ENCODE measurements at regions not wholly inside any gene's neighbourhood (a gene's known extent, or its start where the extent isn't known, plus 50 kb on each side); places are given as distances from the start of the nearest gene placed in this dataset.

DNA sequence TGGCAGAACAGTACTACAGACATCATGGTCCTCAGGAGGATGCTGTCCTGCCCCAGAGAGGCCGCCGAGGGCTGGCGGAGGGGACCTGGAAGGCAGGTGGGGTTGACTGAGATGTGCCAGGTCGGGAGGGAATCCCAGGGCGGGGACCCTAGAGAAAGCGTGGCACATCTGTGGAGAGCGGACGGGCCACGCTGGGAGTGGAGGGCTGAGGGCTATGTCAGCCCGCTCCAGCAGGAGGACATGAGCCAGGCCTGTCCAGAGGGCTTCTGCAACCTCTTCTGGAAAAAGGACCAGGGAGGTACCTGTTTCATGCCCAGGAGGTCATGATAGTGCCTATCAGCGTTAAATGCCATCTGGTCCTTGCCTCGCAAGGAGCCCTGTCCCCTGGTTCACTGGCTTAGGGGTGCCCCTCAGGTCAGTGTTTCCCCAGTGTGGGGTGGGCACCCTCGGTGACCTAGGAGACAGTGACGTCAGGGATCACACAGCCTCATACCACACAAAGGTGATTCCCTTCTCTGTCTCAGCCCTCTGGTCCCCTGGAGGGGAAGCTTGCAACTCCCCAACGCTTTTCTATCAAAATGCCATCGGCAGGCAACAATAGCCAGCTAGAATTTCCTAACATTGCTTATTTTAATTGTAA is 103.6 kb upstream of the IER5L start:
- no peak for DNase-seq

DNA sequence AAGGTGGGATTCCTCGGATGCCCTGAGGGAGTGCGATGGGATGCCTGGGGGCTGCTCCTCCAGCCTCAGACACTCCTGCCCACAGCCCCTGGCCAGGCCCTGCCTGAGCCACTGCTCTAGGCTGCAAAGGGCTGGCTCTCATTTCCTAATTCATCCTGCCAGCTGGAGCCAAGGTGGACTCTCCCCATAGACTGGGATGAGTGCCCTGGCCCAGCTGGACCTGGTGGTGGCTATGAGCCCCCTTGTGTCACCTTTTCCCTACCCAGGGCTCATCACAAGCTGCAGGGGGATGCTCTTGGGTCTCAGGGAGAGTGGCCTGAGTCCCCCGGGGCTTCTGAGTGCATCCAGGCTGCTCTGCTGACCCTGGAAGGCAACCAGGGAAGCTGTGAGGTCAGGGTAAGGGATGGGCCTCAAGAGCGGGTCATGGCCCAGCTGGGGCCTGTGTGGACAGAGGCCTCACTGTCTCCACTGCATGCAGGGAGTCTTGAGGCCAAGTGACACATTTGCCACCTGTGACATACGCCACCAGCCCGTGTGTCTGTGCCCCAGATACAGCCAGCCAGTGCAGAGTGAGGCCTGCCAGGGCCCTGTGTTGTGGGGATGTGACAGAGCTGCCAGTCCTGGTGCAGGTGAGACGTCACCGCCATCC is 102.7 kb upstream of the IER5L start:
- no peak for DNase-seq

DNA sequence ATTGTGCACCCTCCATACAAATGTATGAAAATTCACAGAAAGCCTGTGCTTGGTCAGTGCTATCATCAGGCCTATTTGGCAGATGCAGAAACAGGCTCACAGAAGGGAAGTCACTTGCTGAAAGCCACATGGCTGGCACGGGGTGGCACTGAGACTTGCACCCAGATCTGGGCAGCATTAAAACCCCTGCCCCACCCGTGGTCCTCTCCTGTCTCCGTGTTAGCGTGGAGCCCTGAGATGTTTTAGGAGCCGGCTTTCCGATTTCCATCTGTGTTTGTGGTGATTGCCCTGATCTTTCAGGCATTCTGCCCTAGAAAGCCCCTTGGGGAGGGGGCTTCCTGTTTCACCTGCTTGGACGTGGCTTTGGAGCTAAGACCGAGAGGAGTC is 102.2 kb upstream of the IER5L start:
- DNase-seq: no peak

DNA sequence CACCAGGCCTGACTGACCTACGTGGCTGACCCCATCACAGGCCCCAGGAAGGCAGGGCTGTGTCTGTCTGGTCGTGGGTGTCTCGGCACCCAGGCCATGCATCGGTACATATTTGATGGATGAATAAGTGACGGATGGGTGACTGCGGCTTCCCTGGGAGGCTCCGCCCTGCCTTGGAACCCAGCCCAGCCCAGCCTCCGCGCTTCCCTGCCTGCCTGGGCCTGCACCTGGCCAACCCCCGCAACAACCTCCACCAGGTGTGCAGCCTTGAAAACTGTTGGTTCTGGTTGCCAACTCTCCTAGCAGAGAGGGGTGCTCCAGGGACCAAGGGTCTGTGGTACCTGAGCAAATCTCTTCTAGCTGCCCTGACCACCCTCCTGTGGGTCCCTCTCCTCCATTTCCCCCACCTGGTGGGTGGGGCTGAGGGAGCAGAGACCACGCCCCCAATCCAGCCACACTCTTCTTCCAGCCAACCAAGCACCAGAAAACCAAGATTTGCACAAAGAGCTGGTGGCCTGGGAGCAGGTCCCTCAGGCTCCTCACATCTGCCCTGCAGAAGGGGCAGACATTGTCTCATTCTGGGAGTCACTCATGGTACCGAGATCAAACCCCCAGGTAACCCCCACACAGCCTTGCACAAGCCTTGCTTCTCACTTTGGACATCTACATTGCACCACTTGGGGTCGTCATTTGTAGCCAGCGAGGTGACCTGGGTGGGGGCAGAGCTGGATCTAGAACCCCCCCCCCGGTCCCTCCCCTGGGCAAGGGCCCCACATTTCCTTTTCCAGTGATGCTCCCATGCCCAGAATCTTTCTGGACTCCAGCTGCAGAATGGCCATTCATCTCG is 100.6 kb upstream of the IER5L start:
- no peak for DNase-seq

DNA sequence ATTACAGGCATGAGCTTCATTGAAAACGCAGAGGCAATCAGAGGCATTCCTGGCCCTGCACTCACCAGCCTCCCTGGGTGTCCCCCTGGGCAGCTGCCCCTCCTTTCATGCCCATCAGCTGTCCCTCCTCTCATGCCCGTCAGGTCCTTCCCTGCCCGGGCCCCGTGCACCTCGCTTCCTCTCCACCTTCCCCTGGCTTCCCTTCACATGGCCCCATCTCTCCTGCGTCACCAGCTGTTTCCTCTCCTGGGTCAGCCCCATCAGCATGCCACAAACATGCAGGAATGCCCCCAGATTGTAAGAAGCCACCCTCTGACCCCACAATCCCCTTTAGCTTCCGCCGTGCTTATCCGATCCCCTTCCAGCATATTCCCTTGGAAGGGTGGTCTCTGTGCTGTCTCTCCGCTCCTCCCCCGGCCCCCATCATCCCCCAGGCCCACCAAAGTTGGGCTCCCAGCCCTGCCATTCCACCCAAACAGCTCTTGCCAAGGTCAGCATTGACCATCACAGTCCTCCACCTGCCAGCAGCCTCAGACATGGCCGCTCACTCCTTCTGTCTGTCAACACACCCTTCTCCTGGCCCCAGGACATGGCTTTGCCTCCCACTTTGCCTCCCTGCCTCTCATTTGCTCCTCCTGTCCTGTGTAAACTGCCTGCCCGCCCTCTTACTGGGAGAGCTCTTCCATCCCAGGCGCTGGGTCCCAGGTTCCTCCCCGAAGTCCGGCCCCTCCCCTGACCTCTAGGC is 98.6 kb upstream of the IER5L start:
- DNase-seq: peak; percentile 23

DNA sequence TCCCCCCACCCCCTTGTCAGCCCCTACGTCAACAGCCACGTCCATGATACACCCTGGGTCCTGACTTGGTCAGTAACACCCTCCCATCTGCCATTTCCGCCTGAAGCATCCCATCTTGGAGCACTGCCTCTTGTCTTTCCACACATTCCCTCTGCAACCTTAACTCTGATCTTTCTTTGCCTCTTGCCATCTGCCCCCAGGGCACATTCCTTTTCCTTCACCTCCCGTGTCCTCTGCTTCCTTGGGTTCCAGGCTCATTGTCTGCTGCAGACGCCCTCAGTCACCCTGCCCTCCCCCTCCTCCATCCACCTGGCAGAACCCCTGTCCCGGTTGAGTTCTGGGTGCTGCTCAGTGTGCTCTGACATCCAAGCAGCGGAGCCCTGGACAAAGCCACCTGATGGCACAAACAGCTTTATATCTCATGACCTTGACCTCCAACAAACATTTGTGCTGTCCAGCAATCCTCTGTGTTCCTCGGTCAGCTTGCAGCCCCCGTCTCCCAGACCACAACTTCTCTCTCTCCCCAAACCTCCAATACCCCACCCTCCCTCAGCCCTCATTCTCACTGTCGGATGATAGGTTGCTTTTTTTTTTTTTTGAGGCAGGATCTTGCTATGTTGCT is 97.7 kb upstream of the IER5L start:
- no peak for DNase-seq

DNA sequence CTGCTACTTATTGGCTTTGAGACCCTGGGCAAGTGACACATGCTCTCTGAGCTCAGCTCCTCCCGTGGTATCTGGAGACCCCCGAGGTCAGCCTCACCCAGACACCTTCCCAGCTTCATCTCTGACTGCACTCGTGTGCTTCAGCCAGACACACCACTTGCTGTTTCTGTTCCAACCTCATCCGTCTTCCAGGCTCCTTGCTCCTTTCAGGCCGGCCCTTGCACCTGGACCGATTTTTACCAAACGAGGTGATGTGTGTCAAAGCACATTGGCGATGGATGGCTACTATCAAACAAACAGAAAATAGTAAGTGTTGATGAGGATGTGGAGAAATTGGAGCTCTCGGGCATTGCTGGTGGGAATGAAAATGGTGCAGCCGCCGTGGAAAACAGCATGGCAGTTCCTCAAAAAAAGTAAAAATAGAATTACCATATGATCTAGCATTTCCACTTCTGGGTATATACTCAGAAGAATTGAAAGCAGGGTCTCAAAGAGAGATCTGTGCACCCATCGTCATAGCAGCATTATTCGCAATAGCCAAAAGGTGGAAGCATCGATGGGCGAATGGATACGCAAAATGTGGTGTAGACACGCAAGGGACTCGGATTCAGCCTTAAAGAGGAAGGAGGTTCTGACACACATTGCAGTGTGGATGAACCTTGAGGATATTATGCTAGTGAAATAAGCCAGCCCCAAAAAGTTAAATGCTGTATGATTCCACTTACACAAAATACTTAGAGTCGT is 96.1 kb upstream of the IER5L start:
- no peak for DNase-seq

DNA sequence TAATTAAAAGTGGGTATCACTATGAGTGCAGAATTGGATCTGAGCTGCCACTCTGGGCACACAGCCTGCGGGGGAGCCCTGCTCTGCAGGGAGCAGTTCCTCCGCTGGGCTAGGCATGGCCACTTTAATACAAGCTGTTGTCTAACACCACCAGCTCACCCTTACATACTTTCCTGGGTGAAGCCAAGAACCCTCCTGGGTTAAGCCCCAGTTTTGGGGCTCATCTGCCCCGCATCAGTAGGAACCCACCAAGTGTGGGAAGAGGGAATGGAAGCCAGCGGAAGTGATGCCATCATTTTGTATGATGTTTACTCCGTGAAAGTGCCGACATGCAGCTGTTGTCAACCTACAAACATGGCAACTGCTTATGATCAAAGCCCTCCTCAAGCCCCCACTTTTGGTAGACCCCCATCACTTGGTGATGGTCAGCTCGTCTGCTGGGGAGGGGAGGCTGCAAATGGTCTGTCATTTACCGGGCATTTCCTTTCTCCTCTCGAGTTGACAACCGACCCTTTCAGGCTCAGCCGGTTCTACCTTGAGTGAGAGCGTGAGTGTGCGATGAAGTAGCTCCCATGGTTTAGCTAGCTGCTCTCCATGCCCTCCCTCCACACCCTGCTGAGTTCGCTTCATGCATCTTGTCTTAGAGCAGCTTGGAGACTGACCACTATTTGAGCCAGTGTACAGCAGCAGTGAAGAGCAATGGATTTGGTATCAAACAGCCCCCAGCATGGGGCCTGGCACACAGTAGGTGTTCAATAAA is 95.3 kb upstream of the IER5L start:
- no peak for DNase-seq

DNA sequence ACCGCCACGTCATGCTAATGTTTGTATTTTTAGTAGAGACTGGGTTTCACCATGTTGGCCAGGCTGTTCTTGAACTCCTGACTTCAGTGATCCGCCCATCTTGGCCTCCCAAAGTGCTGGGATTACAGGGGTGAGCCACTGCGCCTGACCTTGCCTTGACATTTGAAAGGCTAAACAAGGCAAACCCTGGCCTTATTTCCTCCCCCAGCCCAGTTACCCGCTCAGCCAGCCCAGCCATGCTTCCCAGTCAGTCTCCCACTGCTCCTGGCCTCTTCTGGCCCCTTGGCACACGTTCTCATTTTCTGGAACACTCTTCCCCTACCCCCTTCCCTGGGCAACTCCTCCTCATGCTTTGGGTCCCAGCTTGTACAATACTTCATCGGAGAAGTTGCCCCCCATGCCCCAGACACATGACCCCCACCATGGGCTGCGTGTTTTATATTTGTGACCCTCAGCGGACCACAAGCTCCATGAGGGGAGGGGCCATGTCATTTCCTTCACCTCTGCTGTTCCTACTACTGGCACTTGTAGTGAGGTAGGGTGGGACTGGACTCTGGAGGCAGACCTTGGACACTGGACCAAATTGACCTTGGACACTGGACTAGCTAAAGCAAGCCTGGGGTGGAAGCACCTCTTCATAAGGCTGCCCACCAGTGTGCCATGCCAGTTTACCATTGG is 94.4 kb upstream of the IER5L start:
- DNase-seq: no peak

DNA sequence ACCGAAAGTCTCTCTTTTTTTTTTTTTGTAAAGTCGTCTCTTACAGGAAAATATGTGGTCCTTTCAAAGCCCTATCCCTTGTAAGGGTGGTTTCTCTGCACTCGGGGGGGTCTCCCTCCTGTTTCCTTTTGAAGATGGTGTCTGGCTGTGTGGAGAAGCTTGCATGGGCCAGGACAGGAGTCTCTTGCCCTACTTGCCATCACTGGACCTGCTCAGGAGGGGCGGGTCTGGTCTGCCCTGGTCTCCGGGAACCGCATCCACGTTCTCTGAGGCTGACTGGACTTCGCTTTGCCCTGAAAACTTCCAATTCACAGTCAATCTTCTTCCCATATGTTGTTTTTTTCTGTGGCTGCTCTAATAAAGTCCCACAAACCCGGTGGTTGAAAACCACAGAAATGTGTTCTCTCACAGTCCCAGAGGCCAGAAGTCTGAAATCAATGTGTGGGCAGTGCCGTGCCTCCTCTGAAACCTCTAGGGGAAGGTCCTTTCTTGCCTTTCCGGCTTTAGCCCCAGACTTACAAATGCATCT is 92.9 kb upstream of the IER5L start:
- no peak for DNase-seq

DNA sequence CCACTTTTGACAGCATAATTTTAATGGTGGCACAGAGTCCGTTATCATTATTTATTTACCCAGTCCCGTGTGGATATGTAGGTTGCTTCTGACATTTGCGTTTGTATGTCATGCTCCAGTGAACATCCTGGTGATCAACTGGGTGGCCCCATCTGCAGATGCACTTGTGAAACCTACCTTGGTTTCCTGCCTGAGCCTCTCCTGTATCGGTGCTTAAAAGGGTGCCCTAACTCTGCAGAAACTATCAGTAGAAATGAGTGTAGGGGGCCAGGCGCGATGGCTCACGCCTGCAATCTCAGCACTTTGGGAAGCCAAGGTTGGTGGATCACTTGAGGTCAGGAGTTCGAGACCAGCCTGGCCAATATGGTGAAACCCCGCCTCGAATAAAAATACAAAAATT is 92.1 kb upstream of the IER5L start:
- DNase-seq: no peak

DNA sequence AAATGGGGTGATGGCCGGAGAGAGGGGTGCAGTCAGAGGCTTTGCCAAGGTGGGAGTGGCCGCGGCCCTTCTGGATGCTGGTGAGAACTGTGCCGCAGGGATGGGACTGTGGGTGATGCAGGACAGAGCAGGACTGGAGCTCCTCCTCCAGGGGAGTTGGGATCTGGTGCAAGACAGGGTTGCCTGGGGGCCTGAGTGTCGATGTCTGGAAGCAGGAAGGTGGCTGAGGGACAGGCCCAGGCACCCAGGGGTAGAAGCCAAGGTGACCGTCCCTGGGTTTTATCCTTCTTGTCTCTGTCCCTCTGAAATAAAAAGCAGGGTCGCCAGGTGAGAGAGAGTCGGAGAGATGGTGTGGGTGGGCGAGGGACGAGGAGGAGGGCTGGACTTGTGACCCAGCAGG is 89.1 kb upstream of the IER5L start:
- DNase-seq: no peak

DNA sequence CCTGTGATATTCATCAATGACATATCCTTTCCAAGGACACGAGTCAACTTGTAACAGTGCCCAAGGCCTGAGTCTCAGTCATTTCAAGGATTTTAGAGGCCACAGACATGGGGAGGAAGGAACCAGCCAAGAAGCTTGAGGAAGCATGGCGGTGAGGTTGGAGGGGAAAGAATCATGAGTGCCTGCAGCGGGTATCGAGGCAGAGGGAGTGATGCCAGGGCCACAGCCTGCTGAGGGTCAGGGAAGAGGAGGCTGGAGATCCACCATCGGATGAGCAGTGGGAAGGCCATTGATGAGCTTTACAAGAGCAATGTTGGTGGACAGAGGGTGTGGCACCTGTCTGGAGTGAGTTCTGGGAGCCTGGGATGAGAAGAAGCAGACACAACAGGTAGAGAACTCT is 88.5 kb upstream of the IER5L start:
- no peak for DNase-seq

DNA sequence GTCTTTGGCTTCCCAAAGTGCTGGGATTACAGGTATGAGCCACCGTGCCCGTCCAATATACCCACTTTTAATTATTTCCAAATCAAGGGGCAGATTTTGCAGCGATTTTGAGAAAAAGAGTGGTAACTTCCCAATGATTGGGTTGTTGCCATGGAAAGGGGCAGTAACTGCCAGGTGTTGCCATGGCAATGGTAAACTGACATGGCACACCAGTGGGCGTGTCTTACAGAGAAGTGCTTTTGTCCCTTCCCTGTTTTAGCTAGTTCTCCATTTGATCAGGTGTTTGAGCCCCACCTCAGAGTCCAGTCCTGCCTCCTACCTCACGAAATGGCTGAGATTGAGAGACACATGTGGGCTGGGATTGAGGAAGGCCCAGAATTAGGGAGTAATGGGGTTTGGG is 86.3 kb upstream of the IER5L start:
- no peak for DNase-seq

DNA sequence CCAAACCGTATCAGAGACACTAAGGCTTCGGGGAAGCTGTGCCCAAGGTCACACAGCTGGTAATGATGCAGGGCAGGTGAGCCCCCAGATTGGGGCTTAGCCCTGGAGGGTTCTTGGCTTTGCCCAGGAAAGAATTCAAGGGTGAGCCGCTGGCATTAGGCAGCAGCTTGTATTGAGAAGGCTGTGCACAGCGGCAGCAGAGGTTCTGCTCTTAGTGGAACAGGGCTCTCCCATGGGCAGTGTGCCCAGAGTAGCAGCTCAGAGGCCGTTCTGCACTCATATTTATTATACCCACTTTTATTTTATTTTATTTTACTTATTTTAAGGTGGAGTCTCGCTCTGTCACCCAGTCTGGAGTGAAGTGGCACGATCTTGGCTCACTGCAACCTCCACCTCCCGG is 85.8 kb upstream of the IER5L start:
- no peak for DNase-seq

DNA sequence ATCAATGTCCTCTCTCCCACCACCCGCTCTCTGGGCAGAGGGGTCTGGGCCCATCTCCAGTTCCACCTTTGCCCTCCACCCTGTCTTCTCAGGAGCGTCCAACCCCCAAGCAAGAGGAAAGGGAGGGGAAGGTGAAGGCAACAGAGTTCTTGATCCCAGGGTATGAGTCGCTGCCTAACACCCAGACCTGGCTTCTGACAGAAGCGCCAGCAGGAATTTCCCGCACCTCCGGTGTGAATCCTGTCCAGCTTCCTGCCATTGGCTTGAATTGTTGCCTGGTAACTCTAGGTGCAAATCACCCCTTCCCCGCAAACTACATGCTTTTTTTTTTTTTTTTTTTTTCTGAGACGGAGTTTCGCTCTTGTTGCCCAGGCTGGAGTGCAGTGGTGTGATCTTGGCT is 84.2 kb upstream of the IER5L start:
- peak; percentile 49 for DNase-seq

DNA sequence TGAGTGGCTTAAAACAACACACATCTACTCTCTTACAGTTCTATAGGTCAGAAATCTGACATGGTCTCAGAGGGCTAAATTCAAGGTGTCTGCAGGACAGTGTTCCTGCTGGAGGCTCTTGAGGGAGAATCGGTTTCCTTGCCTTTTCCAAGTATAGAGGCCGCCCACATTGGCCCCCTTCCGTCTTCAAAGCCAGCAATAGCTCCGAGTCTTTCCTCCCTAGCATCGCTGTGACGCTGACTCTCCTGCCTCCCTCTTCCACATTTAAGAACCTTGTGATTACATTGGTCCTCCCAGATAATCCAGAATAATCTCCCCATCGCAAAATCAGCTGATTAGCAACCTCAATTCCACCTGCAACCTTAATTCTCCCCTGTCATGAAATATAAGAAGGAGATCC is 81.3 kb upstream of the IER5L start:
- DNase-seq: no peak

DNA sequence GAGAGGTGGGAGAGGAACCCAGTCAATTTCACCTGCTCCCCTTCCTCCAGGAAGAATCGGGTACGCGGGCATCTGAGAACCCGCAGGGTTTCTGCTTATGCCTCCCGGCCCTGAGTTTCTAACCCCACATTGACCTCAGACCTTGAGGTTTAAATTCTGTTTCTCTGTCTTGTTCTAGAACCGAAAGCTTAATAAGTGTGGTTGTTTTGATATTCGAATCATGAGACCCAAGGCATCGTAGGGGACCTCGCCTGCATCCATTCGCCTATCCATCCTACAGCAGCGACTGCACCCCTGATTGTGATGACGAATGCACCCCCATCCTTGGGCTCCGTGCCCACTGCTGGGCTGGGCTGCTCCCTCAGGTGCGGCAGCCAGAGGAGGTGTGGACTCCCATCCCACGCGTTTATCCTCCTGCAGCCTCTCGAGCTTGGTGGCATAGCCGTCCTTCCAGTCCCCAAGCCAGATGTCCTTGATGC is 80.8 kb upstream of the IER5L start:
- DNase-seq: no peak

DNA sequence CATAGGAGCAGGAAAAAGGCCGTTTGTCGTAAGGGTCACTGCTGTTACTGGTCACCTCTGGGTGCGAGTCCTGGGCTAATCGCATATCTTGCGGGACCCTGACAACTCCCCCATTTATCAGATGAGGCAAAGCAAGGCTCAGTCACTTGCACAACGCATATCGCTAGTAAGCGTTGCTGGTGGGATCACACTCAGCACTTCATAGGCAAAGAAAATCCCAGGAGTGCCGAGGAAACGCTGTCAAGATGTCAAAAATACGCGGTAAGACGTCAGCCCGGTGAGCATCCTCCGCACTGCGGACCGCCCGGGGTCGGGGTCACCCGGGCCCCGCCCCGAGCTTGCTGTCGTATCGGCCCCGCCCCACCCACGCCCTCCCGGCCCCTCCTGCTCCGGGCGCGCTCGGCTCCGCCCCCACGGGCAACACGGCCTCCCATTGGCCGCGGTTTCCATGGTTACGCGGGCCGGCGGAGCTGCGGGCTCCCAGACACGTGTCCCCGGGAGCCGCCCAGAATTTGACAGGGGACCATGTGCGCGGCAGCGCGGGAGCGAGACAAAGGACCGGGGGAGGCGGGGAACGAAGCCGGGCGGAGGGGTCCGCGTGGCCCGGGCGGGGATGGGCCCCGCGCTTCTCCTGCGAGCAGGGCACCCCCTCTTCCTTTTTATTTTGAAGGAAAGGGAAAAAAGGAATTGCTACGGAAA is 80.2 kb upstream of the IER5L start:
- peak; percentile 87 for DNase-seq
